LHCN-M2 (cell line): ENCODE measurements at regions not wholly inside any gene's neighbourhood (a gene's known extent, or its start where the extent isn't known, plus 50 kb on each side); places are given as distances from the start of the nearest gene placed in this dataset.
"Not testable (repeated sequence)": the region's sequence is repeated elsewhere in the genome, so short reads cannot be mapped to it uniquely, and the experiment has no call there.

ENCODE experiments used
- DNase-seq: peaks from one replicate; pipeline ENCODE4 v3.0.0-alpha.2; 2012; ENCODE audit warnings: low read depth

GRCh38 chr2:150858382-150858781 lies 370.9 kb upstream of the RND3 start:
- DNase-seq, result no peak

GRCh38 chr2:150856596-150857281 lies 369.3 kb upstream of the RND3 start:
- DNase-seq, result no peak

DNA sequence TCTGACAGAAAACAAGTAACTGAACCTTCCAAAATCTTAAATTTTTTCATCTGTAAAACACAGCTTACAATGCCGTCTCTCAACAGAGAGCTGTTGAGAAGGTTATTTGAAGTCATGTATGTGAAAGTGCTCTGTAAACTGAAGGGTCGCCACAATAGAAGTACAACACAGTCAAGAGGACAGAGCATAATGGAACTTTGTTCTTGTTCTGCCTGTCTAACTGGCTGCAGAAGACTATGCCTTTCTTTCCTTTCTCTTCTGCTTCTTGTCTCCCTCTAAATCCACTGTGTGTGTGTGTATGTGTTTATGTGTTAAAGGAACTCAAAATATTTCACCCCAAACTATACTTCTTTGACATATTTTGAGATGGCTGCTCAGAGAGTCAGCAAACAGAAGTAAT lies 365.8 kb upstream of the RND3 start:
- DNase-seq, result no peak

GRCh38 chr2:150850641-150851040 lies 363.2 kb upstream of the RND3 start:
- no peak for DNase-seq

DNA sequence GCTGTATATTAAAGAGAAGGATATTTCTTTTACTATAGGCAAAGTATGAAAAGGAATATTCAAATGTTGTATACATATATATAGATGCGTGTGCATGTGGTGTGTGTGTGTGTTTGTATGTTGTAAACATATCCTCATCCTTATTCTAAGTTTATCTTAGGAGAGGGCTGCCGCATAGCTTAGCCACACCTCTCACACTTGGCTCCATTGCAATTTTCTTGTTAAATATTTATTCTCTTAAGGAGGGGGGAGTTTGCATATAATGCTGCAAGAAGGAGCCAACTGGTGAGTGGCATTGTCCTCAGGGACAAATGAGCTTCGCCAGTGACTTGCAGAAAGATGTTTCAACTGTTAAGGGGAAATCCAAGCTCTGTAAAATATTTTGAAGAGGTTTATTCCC lies 360.1 kb upstream of the RND3 start:
- no peak for DNase-seq

DNA sequence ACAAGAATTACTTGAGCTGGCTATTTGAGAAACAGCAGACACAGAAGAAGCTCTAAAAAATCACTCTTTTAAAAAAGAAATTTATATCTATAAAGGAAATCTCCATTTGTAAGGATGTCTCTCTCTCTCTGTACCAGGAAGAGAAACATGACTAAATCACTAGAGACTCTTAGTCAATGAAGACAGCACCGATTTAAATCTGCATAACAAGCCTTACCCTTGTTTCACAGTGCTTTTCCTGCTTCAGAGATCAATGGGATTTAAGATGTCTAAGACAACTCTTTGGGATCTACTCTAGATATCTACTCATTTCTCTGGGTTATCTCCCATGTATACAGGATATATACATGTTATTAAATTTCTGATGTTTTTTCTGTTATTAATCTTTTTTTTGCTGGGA lies 359.2 kb upstream of the RND3 start:
- DNase-seq, result no peak

DNA sequence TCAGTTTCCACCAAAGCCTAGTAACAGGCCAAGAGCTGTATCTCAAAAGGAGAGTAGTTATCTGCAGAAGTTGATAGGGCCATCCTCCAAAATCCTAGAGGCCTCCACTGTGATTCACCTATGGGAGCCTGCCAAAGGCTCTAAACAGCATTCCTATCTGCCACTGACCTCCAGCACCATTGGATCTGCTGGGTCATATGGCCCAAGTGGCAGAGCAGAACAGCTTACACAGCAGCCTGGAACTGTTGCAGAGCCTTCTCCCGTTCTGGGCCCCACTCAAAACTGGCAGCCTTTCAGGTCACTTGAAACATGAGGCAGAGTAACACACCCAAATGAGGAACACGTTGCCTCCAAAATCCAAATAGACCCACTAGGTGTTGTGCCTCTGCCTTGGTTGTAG lies 345.2 kb upstream of the RND3 start:
- DNase-seq, result no peak

DNA sequence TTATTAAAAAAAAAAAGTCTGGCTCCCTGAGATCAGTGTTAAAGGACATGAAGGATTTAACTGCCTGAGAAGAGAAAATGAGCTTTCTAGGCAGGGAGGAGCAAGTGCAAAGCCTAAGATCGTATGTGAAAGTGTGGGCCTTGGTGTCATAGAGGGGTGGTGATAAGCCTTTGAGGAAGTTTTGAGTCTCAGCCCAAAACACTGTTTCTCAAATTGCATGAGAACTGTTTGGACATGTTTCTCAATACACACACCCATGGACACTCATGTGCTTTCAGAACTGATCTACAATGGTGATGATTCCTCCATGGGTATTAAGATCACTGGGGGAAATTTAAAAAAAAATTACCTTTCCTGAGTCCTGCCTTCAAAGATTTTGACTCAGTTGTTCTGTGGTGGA lies 336.7 kb upstream of the RND3 start:
- no peak for DNase-seq

GRCh38 chr2:150817422-150817821 lies 330.0 kb upstream of the RND3 start:
- no peak for DNase-seq

- DNase-seq, result no peak
Measured at GRCh38 chr2:150812664-150813367, 325.3 kb upstream of the RND3 start.

DNA sequence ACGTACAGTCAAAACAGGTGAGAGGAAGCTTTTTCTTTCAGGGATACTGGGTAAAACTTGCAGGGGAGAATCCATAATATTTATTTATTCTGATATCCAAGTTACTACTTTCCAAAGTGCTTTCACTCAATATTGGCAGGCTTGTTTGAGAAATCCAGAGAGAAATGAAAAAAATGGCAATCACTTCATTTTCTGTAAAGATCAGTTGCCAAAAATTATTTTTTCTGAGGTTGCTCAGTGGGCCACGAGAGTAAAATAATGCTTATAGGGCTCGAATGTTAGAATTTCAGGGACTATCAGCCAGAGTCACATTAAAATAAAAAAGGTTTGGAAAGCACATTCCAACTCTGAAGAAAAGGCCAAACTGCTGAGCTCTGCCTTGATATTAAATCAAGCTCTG lies 324.6 kb upstream of the RND3 start:
- DNase-seq, result no peak

DNA sequence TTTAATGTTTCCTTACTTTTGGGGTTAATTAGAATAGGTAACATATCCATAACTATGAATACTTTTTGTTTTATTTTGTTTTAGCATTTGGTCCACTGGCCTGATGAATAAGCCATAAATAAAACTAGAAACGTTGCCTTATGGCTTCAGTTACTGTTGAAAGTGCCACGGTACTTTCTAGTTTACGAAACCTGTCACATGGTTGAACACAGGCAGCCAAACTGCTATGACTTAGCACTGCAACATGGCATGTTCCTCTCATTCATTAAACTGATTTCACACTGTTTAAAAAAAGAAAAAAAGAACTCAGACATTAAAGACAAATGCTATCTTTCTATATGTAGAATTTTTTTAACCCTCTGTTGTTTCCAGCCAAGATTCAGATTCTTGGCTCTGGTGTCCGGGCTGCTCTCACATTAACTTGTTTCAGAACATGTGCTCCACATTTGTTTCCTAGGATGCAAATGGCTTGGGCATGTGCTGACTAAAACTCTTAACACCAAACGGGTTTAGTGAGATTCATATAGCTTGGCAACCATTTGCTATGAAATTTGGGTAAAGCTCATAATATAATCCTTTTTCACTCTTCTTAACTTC lies 323.9 kb upstream of the RND3 start:
- DNase-seq, result peak; percentile 9

DNA sequence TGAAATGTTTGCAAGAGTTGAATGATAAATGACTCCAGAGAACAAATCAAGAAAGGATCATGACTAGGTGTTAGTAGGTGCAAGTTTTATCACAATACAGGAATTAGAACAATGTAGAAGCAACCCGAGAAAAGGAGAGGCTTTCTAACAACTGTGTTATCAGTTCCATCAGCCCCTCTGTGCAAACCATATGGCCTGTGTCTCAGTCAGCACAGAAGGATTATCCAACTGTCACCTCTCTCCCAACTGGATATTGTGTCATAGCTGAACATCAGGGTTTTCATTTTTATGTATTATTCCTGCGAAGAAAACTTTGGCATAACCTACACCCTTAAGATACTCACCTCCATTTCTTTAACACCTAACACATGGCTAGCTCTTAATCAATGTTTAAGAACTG lies 321.6 kb upstream of the RND3 start:
- no peak for DNase-seq

GRCh38 chr2:150806336-150806735 lies 318.9 kb upstream of the RND3 start:
- no peak for DNase-seq

- DNase-seq, result no peak
Measured at GRCh38 chr2:150803689-150804398, 316.4 kb upstream of the RND3 start.

DNA sequence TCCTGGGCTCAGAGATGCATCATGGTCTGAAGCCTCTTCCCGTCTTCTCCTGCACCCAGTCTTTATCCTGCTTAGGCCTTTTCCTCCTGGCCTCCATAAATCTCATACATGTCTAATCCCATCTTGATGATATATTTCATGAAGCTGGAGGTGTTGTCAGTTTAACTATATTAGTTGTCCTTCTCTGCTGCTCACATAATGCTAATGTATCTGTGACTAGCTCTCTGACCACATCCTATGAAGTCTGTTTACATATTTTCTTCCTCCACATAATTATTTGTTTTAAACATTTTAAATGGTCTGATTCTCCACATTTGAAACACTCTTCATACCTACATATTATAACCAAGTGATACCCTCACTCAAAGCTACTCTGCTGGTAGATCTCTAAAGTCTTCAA lies 315.2 kb upstream of the RND3 start:
- DNase-seq, result no peak

- DNase-seq, result not testable (repeated sequence)
Measured at GRCh38 chr2:150796236-150796635, 308.8 kb upstream of the RND3 start.

DNA sequence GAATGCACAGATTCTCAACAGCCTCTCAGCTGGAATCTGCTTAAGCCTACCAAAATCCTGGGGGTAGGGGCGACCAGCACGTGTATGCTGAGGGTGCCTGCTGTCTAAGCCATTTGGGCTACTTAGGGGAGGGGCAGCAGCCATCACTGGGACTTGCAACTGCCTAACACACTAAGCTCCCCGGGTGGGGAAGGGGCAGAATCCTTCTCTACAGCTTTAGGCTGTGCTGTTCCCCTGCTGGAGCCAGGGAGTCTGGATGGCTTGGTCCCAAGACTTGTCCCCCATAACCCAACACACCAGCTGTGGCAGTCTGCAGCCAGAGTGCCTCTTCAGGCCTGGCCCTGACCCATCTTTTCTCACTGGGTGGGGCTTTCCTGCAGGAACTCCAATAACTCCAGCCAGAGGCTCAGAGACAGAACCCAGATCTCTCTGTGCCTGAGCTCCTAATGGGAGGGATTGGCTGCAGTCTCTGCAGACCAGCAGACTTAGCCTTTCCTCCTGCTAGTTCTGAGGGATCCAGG lies 305.4 kb upstream of the RND3 start:
- DNase-seq, result no peak

DNA sequence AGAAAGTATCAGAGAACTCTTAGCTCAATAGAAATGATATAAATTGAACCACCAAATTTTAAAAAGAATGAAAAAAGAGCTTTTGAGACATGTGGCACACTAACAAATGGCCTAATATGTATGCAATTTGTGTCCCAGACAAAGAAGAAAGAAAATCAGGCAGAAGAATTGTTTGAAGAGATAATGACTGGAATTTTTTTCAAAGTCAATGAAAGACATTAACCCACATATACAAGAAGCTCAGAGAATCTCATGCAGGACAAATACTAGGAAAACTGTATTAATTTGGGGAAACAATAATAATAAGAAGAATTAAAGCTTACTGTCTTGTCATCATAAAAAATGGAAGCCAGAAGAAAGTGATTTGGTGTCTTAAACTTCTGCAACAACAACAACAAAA lies 304.1 kb upstream of the RND3 start:
- no peak for DNase-seq

- DNase-seq, result no peak
Measured at GRCh38 chr2:150789376-150789905, 302.0 kb upstream of the RND3 start.

DNA sequence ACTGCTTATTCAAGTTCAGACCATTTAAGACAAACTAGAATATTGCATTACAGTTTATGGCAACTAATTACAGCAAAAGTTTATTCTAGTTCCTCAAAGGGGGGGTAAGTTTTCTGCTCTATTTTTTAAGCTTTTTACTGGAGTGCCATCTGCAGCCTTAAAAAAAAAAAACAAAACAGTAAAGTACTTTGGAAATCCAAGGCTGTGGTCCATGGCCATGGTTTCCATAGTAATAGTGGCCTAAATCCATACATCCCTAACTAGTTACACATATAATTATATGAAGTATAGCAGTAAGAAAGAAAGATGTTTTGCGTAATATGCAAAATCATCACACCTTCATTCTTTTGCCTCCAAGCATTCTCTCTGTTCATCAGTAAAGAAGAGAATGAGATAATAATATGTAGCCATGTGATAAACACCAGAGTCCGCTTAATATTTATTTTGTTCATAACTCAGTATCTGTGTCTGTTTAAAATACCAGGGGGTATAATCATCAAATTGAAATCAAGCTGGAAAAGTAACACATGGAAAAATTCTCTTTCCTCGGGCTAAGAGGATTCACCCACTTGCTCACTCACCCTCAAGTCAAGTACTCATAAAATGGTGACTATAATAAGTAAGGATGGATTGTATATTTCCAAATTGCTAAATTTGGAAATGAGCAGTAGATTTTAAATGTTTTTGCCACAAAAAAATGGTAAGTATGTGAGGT lies 301.1 kb upstream of the RND3 start:
- no peak for DNase-seq
